Thymus (tissue), 11 donors: ENCODE measurements at regions not wholly inside any gene's neighbourhood (a gene's known extent, or its start where the extent isn't known, plus 50 kb on each side); places are given as distances from the start of the nearest gene placed in this dataset.
"Not testable (repeated sequence)": the region's sequence is repeated elsewhere in the genome, so short reads cannot be mapped to it uniquely, and the experiment has no call there.

Experiments used
- DNase-seq, 9 donors: peaks; one replicate each; pipeline ENCODE4 v3.0.0-alpha.2; 2013; ENCODE audit warnings: low spot score in 9 of 9, low read depth in 6 of 9, missing footprints in 1 of 9
- H3K27ac ChIP-seq, 2 donors: one replicate each; pipeline ENCODE4 v1.5.1; 2013; ENCODE audit warnings: control low read depth in 1 of 2, low read depth in 1 of 2, low read length in 1 of 2, mild to moderate bottlenecking in 1 of 2, moderate library complexity in 1 of 2
- H3K27me3 ChIP-seq, 2 donors: one replicate each; pipeline ENCODE4 v1.5.1; 2013; ENCODE audit warnings: low read length in 1 of 2; ENCODE audit not compliant: control insufficient read depth in 2 of 2, insufficient read depth in 1 of 2
- H3K36me3 ChIP-seq, 2 donors: one replicate each; pipeline ENCODE4 v1.5.1; 2013; ENCODE audit warnings: low read length in 1 of 2, mild to moderate bottlenecking in 1 of 2, moderate library complexity in 1 of 2; ENCODE audit not compliant: control insufficient read depth in 2 of 2, insufficient read depth in 2 of 2
- H3K4me1 ChIP-seq, 2 donors: one replicate each; pipeline ENCODE4 v1.5.1; 2013; ENCODE audit warnings: low read length in 2 of 2; ENCODE audit not compliant: control insufficient read depth in 2 of 2, insufficient read depth in 2 of 2
- H3K4me3 ChIP-seq, 2 donors: one replicate each; pipeline ENCODE4 v1.5.1; 2013; ENCODE audit warnings: low read length in 2 of 2, control low read depth in 1 of 2, mild to moderate bottlenecking in 1 of 2
- H3K9me3 ChIP-seq, 2 donors: one replicate each; pipeline ENCODE4 v1.5.1; 2013; ENCODE audit warnings: low read length in 1 of 2, mild to moderate bottlenecking in 1 of 2; ENCODE audit not compliant: control insufficient read depth in 2 of 2, insufficient read depth in 1 of 2
- WGBS: extraction: QIAGEN DNeasy Blood & Tissue Kit; methylation state at CpG from one replicate; pipeline ENCODE4 v1.1.7; 2013; 5-methylcytosine and 5-hydroxymethylcytosine counted together
- donor health status: healthy.

DNA sequence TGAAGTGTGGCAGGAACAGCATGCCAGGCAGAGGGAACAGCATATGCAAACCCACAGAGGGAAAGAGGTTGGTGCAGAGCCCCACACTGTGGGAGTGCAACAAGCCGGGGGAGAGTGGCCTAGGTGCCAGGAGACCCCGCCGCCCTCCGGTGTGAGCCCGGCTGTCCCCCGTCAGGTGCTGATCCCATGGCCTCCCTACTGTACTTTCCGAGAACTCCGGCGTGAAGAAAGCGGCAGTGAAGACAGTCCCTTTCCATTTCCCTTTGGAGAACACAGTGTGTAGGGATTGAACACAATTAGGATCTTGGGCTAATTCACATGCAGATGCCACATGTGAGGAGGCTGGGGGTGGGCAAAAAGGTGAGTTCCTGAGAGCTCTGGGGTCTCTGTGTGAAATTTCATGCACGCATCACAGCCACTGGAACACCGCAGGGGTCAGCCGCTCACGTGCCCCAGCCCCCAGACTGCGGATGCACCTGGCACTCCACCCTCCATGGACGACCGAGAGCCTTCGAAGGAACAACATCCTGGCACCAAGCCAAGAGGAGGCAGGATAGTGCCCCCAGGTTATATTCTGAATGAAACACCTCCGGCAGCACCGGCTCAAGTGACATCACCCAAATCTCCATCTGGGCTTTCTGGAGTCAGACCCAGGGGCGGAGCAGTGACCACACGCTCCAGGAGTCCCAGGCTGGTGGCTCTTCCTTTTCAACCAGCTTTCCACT is 82.1 kb upstream of the PPP2R2D start:
- Histone ChIP-seq H3K27ac (no peak overlapping the region), H3K9me3 (peaks cover 0 to 2% of the 10 kb centered on the region in 2 donors), H3K27me3 (peaks cover 0 to 6% of the 10 kb centered on the region in 2 donors), H3K4me3 (no peak overlapping the region), H3K4me1 (no peaks in the 10 kb centered on the region), H3K36me3 (no peaks in the 10 kb centered on the region)
- WGBS, result 93% methylated on average over 22 of the region's 22 CpGs
- DNase-seq, result no peak

DNA sequence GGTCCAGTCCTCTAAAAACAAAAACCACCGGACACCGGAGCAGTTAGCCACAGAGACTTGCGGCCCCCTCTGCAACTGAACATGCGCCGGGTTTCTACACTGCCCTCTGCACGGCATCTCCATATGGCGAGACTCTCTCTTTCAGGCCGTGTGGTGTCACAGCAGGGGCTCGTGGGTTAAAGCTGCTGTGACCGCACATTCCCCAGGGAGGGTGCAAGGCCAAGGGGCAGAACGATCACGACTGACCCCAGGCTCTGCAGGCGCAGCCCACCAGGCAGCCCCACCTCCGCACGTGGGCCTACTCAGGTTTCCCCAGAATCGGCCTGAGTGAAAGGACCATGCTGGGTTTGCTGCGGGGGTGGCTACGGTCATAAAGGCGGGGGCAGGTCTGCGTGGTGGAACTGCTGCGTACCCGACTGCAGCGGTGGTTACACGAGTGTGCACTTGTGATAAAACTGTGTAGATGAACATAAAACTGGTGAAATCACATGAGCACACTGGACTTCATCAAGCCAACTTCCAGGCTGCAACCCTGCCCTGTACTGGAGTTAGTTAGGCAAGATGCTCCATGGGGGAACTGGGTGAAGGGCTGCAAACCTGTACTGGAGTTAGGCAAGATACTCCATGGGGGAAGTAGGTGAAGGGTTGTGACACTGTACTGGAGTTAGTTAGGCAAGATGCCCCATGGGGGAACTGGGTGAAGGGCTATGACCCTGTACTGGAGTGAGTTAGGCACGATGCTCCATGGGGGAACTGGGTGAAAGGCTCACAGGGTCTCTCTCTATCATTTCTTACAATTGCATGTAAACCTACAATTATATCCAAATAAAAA is 81.4 kb upstream of the PPP2R2D start:
- DNase-seq, result no peak
- H3K4me1 ChIP-seq, result no peaks in the 10 kb centered on the region
- WGBS, result 77% methylated on average over 25 of the region's 25 CpGs
- no peak overlapping the region for H3K4me3 ChIP-seq
- peaks cover 0 to 8% of the 10 kb centered on the region in 2 donors for H3K27me3 ChIP-seq
- H3K9me3 ChIP-seq, result peaks cover 0 to 2% of the 10 kb centered on the region in 2 donors
- H3K36me3 ChIP-seq, result no peaks in the 10 kb centered on the region
- no peak overlapping the region for H3K27ac ChIP-seq

- H3K9me3 ChIP-seq, result peaks cover 0 to 2% of the 10 kb centered on the region in 2 donors
- 91% methylated on average over 9 of the region's 9 CpGs for WGBS
- no peaks in the 10 kb centered on the region for H3K4me1 ChIP-seq
- DNase-seq, result no peak
- no peaks in the 10 kb centered on the region for H3K36me3 ChIP-seq
- H3K27ac ChIP-seq, result no peak overlapping the region
- peaks cover 0 to 16% of the 10 kb centered on the region in 2 donors for H3K27me3 ChIP-seq
- no peak overlapping the region for H3K4me3 ChIP-seq
Observed at GRCh38 chr10:131820626-131821025, 80.2 kb upstream of the PPP2R2D start.

- DNase-seq, result no peak
Observed at GRCh38 chr10:131821378-131822012, 79.3 kb upstream of the PPP2R2D start.

GRCh38 chr10:131822013-131822691 is 78.7 kb upstream of the PPP2R2D start:
- Histone ChIP-seq H3K9me3 (peaks cover 0 to 2% of the 10 kb centered on the region in 2 donors), H3K4me3 (no peak overlapping the region), H3K27ac (no peak overlapping the region), H3K27me3 (peaks cover 0 to 15% of the 10 kb centered on the region in 2 donors), H3K4me1 (no peaks in the 10 kb centered on the region), H3K36me3 (no peaks in the 10 kb centered on the region)
- DNase-seq, result no peak
- WGBS, result 94% methylated on average over 18 of the region's 18 CpGs

More at GRCh38 chr10:131821378-131822012, 79.3 kb upstream of the PPP2R2D start:
- Histone ChIP-seq H3K36me3 (no peaks in the 10 kb centered on the region), H3K4me1 (no peaks in the 10 kb centered on the region), H3K9me3 (peaks cover 0 to 2% of the 10 kb centered on the region in 2 donors), H3K27me3 (peaks cover 0 to 15% of the 10 kb centered on the region in 2 donors), H3K27ac (no peak overlapping the region), H3K4me3 (no peak overlapping the region)
- 92% methylated on average over 8 of the region's 8 CpGs for WGBS

- Histone ChIP-seq H3K36me3 (no peaks in the 10 kb centered on the region), H3K4me1 (no peaks in the 10 kb centered on the region), H3K27me3 (peaks cover 0 to 13% of the 10 kb centered on the region in 2 donors), H3K27ac (no peak overlapping the region), H3K4me3 (no peak overlapping the region), H3K9me3 (peaks cover 0 to 2% of the 10 kb centered on the region in 2 donors)
- 85% methylated on average over 9 of the region's 9 CpGs for WGBS
- DNase-seq, result no peak
Observed at GRCh38 chr10:131822692-131823245, 78.0 kb upstream of the PPP2R2D start.

DNA sequence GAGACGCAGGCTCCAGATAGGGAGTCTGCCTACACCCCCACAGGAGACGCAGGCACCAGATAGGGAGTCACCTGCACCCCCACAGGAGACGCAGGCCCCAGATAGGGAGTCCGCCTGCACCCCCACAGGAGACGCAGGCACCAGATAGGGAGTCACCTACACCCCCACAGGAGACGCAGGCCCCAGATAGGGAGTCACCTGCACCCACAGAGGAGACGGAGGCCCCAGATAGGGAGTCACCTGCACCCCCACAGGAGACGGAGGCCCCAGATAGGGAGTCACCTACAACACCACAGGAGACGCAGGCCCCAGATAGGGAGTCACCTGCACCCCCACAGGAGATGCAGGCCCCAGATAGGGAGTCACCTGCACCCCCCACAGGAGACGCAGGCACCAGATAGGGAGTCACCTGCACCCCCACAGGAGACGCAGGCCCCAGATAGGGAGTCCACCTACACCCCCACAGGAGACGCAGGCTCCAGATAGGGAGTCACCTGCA is 77.2 kb upstream of the PPP2R2D start:
- not testable (repeated sequence) for H3K4me1 ChIP-seq, H3K36me3 ChIP-seq, H3K27ac ChIP-seq, H3K9me3 ChIP-seq, H3K4me3 ChIP-seq, DNase-seq
- peaks cover 0 to 11% of the 10 kb centered on the region in 2 donors for H3K27me3 ChIP-seq
- 91% methylated on average over 11 of the region's 12 CpGs for WGBS

- no peaks in the 10 kb centered on the region for H3K36me3 ChIP-seq
- DNase-seq, result no peak
- no peaks in the 10 kb centered on the region for H3K4me1 ChIP-seq
- 49% methylated on average over 24 of the region's 24 CpGs for WGBS
- peaks cover 0 to 2% of the 10 kb centered on the region in 2 donors for H3K9me3 ChIP-seq
- no peak overlapping the region for H3K27ac ChIP-seq
- no peak overlapping the region for H3K4me3 ChIP-seq
- H3K27me3 ChIP-seq, result peaks cover 0 to 11% of the 10 kb centered on the region in 2 donors
Observed at GRCh38 chr10:131824371-131825149, 76.2 kb upstream of the PPP2R2D start.
